ENCODE measurements at regions not wholly inside any gene's neighbourhood (a gene's known extent, or its start where the extent isn't known, plus 50 kb on each side); places are given as distances from the start of the nearest gene placed in this dataset.

GRCh38 chr9:107778661-107779060, 289.1 kb upstream of the KLF4 start:
- TF ChIP-seq CTCF (IDR thresholded peaks at IDR 0.05) (no peak), EP300 (IDR thresholded peaks at IDR 0.05) (no peak)
